GM12864 (cell line): ENCODE measurements at regions not wholly inside any gene's neighbourhood (a gene's known extent, or its start where the extent isn't known, plus 50 kb on each side); places are given as distances from the start of the nearest gene placed in this dataset.
A peak's percentile ranks its signal among the peaks of the same experiment; 100 is the strongest.

Experiments
- DNase-seq: peaks from one replicate; pipeline ENCODE4 v3.0.0-alpha.2; 2011; ENCODE audit warnings: low read depth
- H3K4me3 ChIP-seq: 2 replicates; pipeline ENCODE4 v1.5.1; 2011; ENCODE audit warnings: mild to moderate bottlenecking, low read depth, low read length, control low read depth
- TF ChIP-seq, protein P1 (sequence below): IDR thresholded peaks from 2 replicates; pipeline ENCODE4 v1.5.1; 2011; ENCODE audit warnings: low read depth, mild to moderate bottlenecking, moderate library complexity, low read length, control low read depth, inconsistent platforms; ENCODE audit errors: missing control alignments

DNA sequence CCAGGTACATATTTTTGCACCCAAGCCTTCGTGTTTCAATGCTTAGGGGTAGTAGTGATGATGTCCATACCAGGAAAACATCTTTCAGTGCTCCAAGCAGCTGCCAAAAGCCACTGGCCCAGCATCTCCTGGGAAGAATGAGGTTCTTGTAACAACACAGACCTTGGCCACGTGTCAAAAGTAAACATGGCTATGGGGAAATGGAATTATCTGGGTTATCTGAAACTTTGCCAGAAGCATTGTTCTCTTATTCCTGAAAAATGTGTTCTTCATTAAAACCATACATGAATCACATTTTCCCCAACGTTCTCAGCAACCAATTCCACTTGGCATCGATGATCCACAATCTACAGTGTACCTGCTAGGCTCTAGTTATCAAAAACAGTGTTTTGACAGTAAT is 524.2 kb upstream of the EEF2KMT start:
- TF ChIP-seq, protein P1, sequence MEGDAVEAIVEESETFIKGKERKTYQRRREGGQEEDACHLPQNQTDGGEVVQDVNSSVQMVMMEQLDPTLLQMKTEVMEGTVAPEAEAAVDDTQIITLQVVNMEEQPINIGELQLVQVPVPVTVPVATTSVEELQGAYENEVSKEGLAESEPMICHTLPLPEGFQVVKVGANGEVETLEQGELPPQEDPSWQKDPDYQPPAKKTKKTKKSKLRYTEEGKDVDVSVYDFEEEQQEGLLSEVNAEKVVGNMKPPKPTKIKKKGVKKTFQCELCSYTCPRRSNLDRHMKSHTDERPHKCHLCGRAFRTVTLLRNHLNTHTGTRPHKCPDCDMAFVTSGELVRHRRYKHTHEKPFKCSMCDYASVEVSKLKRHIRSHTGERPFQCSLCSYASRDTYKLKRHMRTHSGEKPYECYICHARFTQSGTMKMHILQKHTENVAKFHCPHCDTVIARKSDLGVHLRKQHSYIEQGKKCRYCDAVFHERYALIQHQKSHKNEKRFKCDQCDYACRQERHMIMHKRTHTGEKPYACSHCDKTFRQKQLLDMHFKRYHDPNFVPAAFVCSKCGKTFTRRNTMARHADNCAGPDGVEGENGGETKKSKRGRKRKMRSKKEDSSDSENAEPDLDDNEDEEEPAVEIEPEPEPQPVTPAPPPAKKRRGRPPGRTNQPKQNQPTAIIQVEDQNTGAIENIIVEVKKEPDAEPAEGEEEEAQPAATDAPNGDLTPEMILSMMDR: no peak
- no peak for DNase-seq
- no peak overlapping the region for H3K4me3 ChIP-seq

DNA sequence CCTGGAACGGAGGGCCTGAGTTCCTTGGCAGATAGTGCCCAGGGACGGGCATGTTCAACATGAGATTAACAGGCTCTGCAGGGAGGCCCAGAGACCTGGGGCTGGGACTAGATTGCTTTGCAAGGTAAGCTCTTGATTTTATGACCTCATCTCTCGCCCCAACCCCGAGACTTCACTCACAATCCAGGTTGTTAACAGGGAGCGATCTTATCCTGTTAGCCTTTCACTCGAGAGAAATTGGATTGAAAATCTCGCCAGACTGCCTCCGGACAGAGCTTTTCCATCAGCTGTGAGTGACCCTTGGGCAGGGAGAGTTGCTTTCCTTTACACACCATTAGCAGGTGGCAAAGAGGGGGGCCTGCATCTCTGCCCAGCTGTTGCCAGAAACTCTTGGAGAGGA is 521.7 kb upstream of the EEF2KMT start:
- no peak for DNase-seq
- TF ChIP-seq, protein P1: no peak
- no peak overlapping the region for H3K4me3 ChIP-seq

DNA sequence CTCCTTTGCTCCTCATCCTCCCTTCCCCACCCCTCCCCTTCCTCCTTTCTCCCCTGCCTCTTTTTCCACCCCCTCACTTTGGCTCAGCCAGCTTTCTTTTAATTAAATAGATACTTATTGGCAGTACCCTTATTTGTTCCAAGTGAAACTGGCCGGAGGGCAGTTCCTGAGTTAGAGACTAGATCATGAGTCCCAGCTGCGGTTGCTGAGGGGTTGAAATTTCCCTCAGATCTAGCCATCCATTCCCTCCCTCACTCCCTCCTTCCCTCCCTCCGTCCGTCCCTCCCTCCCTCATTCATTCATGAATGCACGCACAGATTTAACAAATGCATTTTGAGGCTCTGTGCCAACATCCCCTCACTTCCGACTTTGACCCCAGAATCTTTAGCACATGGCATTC is 519.2 kb upstream of the EEF2KMT start:
- TF ChIP-seq, protein P1: no peak
- DNase-seq: no peak
- H3K4me3 ChIP-seq: no peak overlapping the region

DNA sequence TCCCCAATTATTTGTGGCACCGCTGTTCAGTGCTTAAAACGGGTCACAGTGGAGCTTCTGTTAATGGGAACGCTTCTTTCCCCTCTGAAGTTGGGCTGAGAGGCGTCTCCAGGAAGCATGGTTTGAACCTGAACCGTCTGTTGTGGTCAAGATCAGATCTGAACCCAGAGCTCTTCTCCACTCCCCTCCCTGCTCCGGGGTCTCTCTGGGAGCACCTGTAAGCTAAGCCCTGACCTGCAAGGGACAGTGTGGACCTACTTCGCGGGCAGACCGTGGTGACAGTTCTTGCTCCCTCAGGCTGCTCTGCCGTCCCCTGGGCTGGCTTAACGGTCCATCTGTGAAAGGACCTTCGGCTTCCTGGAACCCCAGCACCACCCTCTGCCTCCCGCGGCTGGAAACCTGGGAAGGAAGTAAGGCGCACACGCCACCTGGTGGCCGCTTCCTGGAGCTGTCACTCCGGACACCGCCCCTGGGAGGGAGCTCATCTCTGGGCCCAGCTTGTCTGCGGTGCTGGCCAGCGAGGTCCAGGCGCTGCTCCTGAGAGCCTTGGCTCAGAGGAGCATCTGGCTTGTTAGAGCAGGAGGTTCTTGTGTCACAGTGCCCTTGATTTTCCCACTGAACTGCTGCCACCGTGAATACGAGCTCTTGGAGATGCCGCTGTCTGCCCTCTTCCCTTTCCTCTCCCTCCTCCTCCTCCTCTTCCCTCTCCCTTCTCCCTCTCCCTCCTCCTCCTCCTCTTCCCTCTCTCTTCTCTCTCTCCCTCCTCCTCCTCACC is 518.5 kb upstream of the EEF2KMT start:
- TF ChIP-seq, protein P1: peak; percentile 76
- no peak overlapping the region for H3K4me3 ChIP-seq
- no peak for DNase-seq

DNA sequence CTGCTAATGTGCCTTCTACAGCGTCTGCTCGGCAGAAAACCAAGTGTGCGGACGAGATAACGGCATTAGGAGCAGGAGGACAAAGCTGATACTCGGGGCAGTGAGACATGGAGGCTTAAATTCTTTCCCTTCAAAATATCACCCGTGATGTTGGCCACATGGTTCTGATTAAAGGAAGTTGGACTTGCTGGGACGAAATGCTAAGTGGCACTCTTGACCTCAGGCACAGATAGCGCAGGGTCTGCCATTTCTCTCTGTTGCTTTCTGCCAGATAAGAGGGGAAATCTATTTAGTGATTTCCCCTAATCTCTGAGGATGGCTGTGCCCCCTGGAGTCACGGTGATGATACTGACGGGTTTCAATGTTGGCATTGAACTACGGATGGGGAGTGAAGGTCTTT is 509.6 kb upstream of the EEF2KMT start:
- H3K4me3 ChIP-seq: no peak overlapping the region
- no peak for DNase-seq
- TF ChIP-seq, protein P1: no peak

DNA sequence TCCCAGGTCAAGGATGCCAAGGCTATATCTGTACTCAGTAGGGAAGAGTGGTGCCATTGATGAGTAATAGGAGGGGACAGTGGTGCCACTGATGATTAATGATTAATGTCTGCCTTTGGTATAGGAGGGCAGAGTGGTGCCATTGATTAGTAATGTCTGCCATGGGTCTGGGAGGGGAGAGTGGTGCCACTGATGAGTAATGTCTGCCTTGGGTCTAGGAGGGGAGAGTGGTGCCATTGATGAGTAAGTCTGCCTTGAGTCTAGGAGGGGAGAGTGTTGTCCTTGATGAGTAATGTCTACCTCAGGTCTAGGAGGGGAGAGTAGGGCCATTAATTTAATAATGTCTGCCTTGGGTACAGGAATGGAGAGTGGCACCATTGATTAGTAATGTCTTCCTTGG is 507.8 kb upstream of the EEF2KMT start:
- DNase-seq: no peak
- TF ChIP-seq, protein P1: no peak
- H3K4me3 ChIP-seq: no peak overlapping the region

DNA sequence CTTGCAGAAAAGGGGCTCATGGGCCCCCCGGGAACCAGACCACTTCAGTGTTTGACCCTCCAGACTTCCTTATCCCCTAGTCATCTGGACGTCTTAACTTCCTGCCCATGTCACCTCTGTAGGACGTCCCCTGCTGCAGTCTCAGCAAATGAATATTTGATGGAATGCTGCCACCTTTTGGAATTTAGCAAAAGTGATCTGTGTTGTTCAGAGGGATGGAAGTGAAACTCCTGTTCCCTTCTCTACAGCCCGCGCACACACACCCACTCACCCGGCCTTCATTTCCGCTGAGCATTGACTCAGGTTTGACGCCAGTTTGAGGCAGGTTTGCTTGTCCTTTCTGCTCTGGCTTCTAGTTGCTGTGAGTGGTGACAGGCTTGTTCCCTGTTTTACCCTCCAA is 507.2 kb upstream of the EEF2KMT start:
- TF ChIP-seq, protein P1: no peak
- no peak for DNase-seq
- no peak overlapping the region for H3K4me3 ChIP-seq
